Activated naive CD4-positive, alpha-beta T cell treated with anti-CD3 and anti-CD28 coated beads for 36 hours (primary cell): ENCODE measurements at regions not wholly inside any gene's neighbourhood (a gene's known extent, or its start where the extent isn't known, plus 50 kb on each side); places are given as distances from the start of the nearest gene placed in this dataset.

Source experiments
- CTCF ChIA-PET: fragments of 350-600 bp; sonication (Branson Sonifier 250); formaldehyde crosslinking; loops from one replicate; lab custom pipeline; 2021; ENCODE audit warnings: antibody characterized with exemption; lab: Charles Lee
- DNase-seq: peaks from one replicate; pipeline ENCODE4 v3.0.0-alpha.2; 2020
- H3K27ac Mint-ChIP-seq: one replicate; pipeline ENCODE4 v1.8.0; 2021; ENCODE audit warnings: mild to moderate bottlenecking, mixed read lengths
- H3K27me3 Mint-ChIP-seq: one replicate; pipeline ENCODE4 v1.8.0; 2021; ENCODE audit warnings: low read depth, mixed read lengths
- H3K36me3 Mint-ChIP-seq: one replicate; pipeline ENCODE4 v1.8.0; 2021; ENCODE audit warnings: low read depth, mixed read lengths
- H3K4me1 Mint-ChIP-seq: one replicate; pipeline ENCODE4 v1.8.0; 2021; ENCODE audit warnings: low read depth, mixed read lengths
- H3K4me3 Mint-ChIP-seq: one replicate; pipeline ENCODE4 v1.8.0; 2021; ENCODE audit warnings: mild to moderate bottlenecking, moderate library complexity, mixed read lengths
- H3K9me3 Mint-ChIP-seq: one replicate; pipeline ENCODE4 v1.8.0; 2021; ENCODE audit warnings: mixed read lengths
- intact Hi-C: fragments of 100-400 bp; cut with micrococcal nuclease; formaldehyde crosslinking; loops from one replicate; pipeline ENCODE4 v1.15.1; 2023

- CTCF ChIA-PET = interaction anchor here (0.8 to 1.0 kb wide), 2 partner anchors 153 to 188 kb away, joined by 3 to 4 read pairs; no protein-coding TSS in a partner anchor
- DNase-seq = peak; percentile 74
- no peak overlapping the region for H3K4me3 Mint-ChIP-seq
- peaks cover 12% of the 10 kb centered on the region for H3K36me3 Mint-ChIP-seq
- peak overlapping the region; percentile 50 for H3K27ac Mint-ChIP-seq
- H3K27me3 Mint-ChIP-seq = peaks cover 3% of the 10 kb centered on the region
- peaks cover 7% of the 10 kb centered on the region for H3K9me3 Mint-ChIP-seq
- peaks cover 25% of the 10 kb centered on the region for H3K4me1 Mint-ChIP-seq
- intact Hi-C loops = loop anchor here (5.0 to 10.0 kb wide), 5 partner anchors 122 to 915 kb away; no protein-coding TSS in a partner anchor
Observed at GRCh38 chr2:226649871-226650660, 149.6 kb downstream of the IRS1 start.

- H3K27me3 Mint-ChIP-seq = peaks cover 3% of the 10 kb centered on the region
- H3K27ac Mint-ChIP-seq = peak overlapping the region; percentile 50
- peaks cover 25% of the 10 kb centered on the region for H3K4me1 Mint-ChIP-seq
- H3K9me3 Mint-ChIP-seq = peaks cover 7% of the 10 kb centered on the region
- CTCF ChIA-PET = interaction anchor here (0.6 kb wide), 1 partner anchor 35 kb away, joined by 3 read pairs; no protein-coding TSS in a partner anchor
- no peak overlapping the region for H3K4me3 Mint-ChIP-seq
- peaks cover 12% of the 10 kb centered on the region for H3K36me3 Mint-ChIP-seq
- intact Hi-C loops = no loop called here
- no peak for DNase-seq
Observed at GRCh38 chr2:226649201-226649600, 150.4 kb downstream of the IRS1 start.

GRCh38 chr2:226647621-226648518, 151.8 kb downstream of the IRS1 start:
- DNase-seq = no peak
- Mint-ChIP-seq H3K4me3 (no peak overlapping the region), H3K27me3 (peaks cover 3% of the 10 kb centered on the region), H3K27ac (no peak overlapping the region), H3K36me3 (peaks cover 12% of the 10 kb centered on the region), H3K9me3 (peaks cover 7% of the 10 kb centered on the region), H3K4me1 (peaks cover 25% of the 10 kb centered on the region)
- intact Hi-C loops = no loop called here
- CTCF ChIA-PET = no interaction called here

GRCh38 chr2:226644399-226644865, 155.2 kb downstream of the IRS1 start:
- no peak for DNase-seq
- CTCF ChIA-PET = no interaction called here

GRCh38 chr2:226643946-226644282, 155.7 kb downstream of the IRS1 start:
- peaks cover 9% of the 10 kb centered on the region for H3K9me3 Mint-ChIP-seq
- no peaks in the 10 kb centered on the region for H3K27me3 Mint-ChIP-seq
- no peak for DNase-seq
- CTCF ChIA-PET = no interaction called here
- H3K27ac Mint-ChIP-seq = no peak overlapping the region
- no peak overlapping the region for H3K4me3 Mint-ChIP-seq
- H3K36me3 Mint-ChIP-seq = peaks cover under 1% of the 10 kb centered on the region
- H3K4me1 Mint-ChIP-seq = no peaks in the 10 kb centered on the region
- intact Hi-C loops = no loop called here

More at GRCh38 chr2:226644399-226644865, 155.2 kb downstream of the IRS1 start:
- Mint-ChIP-seq H3K4me3 (no peak overlapping the region), H3K9me3 (peaks cover 15% of the 10 kb centered on the region), H3K36me3 (peaks cover 5% of the 10 kb centered on the region), H3K27ac (no peak overlapping the region), H3K27me3 (no peaks in the 10 kb centered on the region), H3K4me1 (peaks cover under 1% of the 10 kb centered on the region)
- intact Hi-C loops = no loop called here

- CTCF ChIA-PET = no interaction called here
- no peak for DNase-seq
- H3K27me3 Mint-ChIP-seq = no peaks in the 10 kb centered on the region
- H3K4me1 Mint-ChIP-seq = no peaks in the 10 kb centered on the region
- no peak overlapping the region for H3K27ac Mint-ChIP-seq
- no peak overlapping the region for H3K4me3 Mint-ChIP-seq
- H3K36me3 Mint-ChIP-seq = no peaks in the 10 kb centered on the region
- H3K9me3 Mint-ChIP-seq = peaks cover 9% of the 10 kb centered on the region
- intact Hi-C loops = no loop called here
Observed at GRCh38 chr2:226643030-226643945, 156.3 kb downstream of the IRS1 start.

GRCh38 chr2:226641008-226641407, 158.6 kb downstream of the IRS1 start:
- Mint-ChIP-seq H3K4me3 (no peak overlapping the region), H3K4me1 (no peaks in the 10 kb centered on the region), H3K27me3 (peaks cover 3% of the 10 kb centered on the region), H3K36me3 (no peaks in the 10 kb centered on the region), H3K9me3 (peaks cover 9% of the 10 kb centered on the region), H3K27ac (no peak overlapping the region)
- intact Hi-C loops = no loop called here
- DNase-seq = no peak
- CTCF ChIA-PET = no interaction called here

GRCh38 chr2:226640501-226640900, 159.1 kb downstream of the IRS1 start:
- CTCF ChIA-PET = no interaction called here
- DNase-seq = no peak
- intact Hi-C loops = no loop called here
- Mint-ChIP-seq H3K9me3 (peaks cover 9% of the 10 kb centered on the region), H3K4me3 (no peak overlapping the region), H3K4me1 (no peaks in the 10 kb centered on the region), H3K27ac (no peak overlapping the region), H3K36me3 (no peaks in the 10 kb centered on the region), H3K27me3 (peaks cover 3% of the 10 kb centered on the region)

- H3K9me3 Mint-ChIP-seq = peaks cover 9% of the 10 kb centered on the region
- no peaks in the 10 kb centered on the region for H3K4me1 Mint-ChIP-seq
- H3K4me3 Mint-ChIP-seq = no peak overlapping the region
- intact Hi-C loops = no loop called here
- CTCF ChIA-PET = no interaction called here
- no peak overlapping the region for H3K27ac Mint-ChIP-seq
- H3K27me3 Mint-ChIP-seq = peaks cover 3% of the 10 kb centered on the region
- no peak for DNase-seq
- H3K36me3 Mint-ChIP-seq = no peaks in the 10 kb centered on the region
Observed at GRCh38 chr2:226639550-226639949, 160.1 kb downstream of the IRS1 start.

GRCh38 chr2:226638576-226638975, 161.0 kb downstream of the IRS1 start:
- H3K9me3 Mint-ChIP-seq = peaks cover 9% of the 10 kb centered on the region
- CTCF ChIA-PET = no interaction called here
- H3K4me3 Mint-ChIP-seq = no peak overlapping the region
- no peaks in the 10 kb centered on the region for H3K36me3 Mint-ChIP-seq
- no peak for DNase-seq
- intact Hi-C loops = no loop called here
- H3K4me1 Mint-ChIP-seq = no peaks in the 10 kb centered on the region
- H3K27me3 Mint-ChIP-seq = peaks cover 3% of the 10 kb centered on the region
- H3K27ac Mint-ChIP-seq = no peak overlapping the region

GRCh38 chr2:226637383-226637782, 162.2 kb downstream of the IRS1 start:
- CTCF ChIA-PET = no interaction called here
- H3K9me3 Mint-ChIP-seq = peaks cover 9% of the 10 kb centered on the region
- peaks cover 3% of the 10 kb centered on the region for H3K27me3 Mint-ChIP-seq
- no peak for DNase-seq
- no peaks in the 10 kb centered on the region for H3K36me3 Mint-ChIP-seq
- H3K27ac Mint-ChIP-seq = no peak overlapping the region
- intact Hi-C loops = no loop called here
- no peaks in the 10 kb centered on the region for H3K4me1 Mint-ChIP-seq
- no peak overlapping the region for H3K4me3 Mint-ChIP-seq

GRCh38 chr2:226636586-226636985, 163.0 kb downstream of the IRS1 start:
- intact Hi-C loops = no loop called here
- Mint-ChIP-seq H3K27ac (no peak overlapping the region), H3K27me3 (peaks cover 3% of the 10 kb centered on the region), H3K4me1 (no peaks in the 10 kb centered on the region), H3K4me3 (no peak overlapping the region), H3K36me3 (no peaks in the 10 kb centered on the region), H3K9me3 (peaks cover 9% of the 10 kb centered on the region)
- no peak for DNase-seq
- CTCF ChIA-PET = no interaction called here
